Stimulated activated CD4-positive, alpha-beta T cell treated with anti-CD3 and anti-CD28 coated beads, TNF-alpha, amount 100 ng/mL, for 1 hour (primary cell): ENCODE measurements at regions not wholly inside any gene's neighbourhood (a gene's known extent, or its start where the extent isn't known, plus 50 kb on each side); places are given as distances from the start of the nearest gene placed in this dataset.
"Not testable (repeated sequence)": the region's sequence is repeated elsewhere in the genome, so short reads cannot be mapped to it uniquely, and the experiment has no call there.

Source experiments
- DNase-seq, 3 donors: peaks; one replicate each; pipeline ENCODE4 v3.0.0-alpha.2; 2020; ENCODE audit warnings: low read depth in 3 of 3, low spot score in 1 of 3

- DNase-seq = no peak
These were observed 128.9 kb downstream of the TMEM200A start for GRCh38 chr6:130494729-130495128.

GRCh38 chr6:130500693-130501092 is 134.9 kb downstream of the TMEM200A start:
- no peak for DNase-seq

GRCh38 chr6:130503146-130503545 is 137.3 kb downstream of the TMEM200A start:
- no peak for DNase-seq

- DNase-seq = no peak
These were observed 140.2 kb downstream of the TMEM200A start for GRCh38 chr6:130505808-130506598.

- DNase-seq = not testable (repeated sequence)
These were observed 141.3 kb downstream of the TMEM200A start for GRCh38 chr6:130507005-130507665.

DNA sequence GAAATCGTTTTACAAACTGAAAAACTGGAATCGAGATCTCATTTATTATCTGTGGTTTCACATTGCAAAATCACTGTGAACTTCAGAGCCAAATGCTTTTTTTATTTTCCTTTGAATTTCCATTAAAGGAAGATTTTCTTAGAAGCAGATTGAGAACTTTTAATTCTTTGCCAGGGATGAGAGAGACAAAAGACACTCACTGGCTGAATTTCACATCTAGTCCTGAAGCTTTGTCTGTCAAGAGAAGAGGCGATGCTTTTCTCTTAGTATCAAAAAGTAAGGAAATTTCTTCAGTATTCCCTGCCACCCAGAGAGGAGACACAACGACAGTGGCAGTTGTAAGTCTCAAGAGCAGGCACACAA is 141.8 kb downstream of the TMEM200A start:
- DNase-seq = no peak

- DNase-seq = peak in 1 of 3 donors; percentile 32
These were observed 148.0 kb downstream of the TMEM200A start for GRCh38 chr6:130513770-130514169.

GRCh38 chr6:130514712-130515111 is 148.9 kb downstream of the TMEM200A start:
- DNase-seq = no peak

- DNase-seq = no peak
These were observed 149.5 kb downstream of the TMEM200A start for GRCh38 chr6:130515306-130515705.

GRCh38 chr6:130516604-130517003 is 150.8 kb downstream of the TMEM200A start:
- DNase-seq = no peak

DNA sequence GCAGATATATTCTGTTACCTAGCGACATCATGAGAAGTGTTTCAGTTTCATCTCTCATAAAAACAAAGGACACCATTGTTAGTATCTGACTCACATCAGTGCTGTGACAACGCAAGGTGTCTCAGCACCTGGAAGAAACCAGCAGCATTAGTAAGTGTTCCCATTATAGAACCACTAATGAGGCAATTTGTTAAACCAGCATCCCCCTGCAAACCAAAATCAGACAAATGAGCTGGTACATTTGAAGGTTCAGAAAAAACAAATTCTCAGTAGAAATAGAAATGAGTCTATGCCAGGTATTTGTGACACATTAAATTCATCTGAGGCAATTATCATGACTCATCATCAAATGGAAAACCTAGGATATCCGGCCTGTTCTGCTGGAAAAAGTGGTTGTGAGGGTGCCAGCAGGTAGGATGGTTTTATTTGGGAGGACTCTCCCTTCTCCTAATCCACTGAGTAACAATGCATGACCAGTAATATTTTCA is 151.7 kb downstream of the TMEM200A start:
- no peak for DNase-seq

GRCh38 chr6:130518588-130518987 is 152.8 kb downstream of the TMEM200A start:
- DNase-seq = no peak

DNA sequence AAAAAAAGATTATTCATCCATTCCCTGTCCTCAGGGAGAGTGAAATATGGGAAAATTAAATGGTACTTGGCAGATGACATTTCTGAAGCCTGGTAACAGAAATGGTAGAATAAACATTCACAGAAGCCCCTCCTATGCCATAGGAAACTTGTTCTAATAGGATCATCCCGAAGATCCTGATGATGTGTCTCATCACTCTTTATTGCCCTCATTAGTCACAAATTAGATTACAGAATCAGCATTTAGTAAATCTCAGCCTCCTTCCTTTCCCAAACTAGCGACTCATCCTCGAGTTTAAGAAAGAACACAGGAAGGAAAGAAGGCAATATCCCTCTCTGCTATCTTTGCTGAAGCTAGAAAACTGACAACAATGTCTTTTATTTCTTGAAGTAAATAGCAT is 154.4 kb downstream of the TMEM200A start:
- DNase-seq = no peak

- DNase-seq = no peak
These were observed 155.0 kb downstream of the TMEM200A start for GRCh38 chr6:130520801-130521200.

DNA sequence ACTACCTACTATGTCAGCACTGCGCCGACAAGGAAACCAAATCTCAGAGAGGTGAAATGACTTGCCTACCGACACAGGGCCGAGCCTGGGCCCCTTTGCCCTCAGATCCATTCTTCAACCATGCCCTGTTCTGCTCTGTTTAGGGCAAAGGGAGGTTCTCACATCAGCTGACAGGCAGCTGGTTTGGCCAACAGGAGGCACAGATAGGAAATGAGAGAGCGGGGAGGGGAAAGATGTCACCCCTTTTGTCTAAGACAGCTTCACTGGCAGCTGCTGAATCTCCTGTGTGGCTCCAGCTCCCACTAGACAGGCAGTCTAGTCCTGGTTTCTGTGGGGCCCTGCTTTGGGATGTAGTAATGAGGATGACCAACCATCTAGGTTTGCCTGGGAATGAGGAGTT is 158.7 kb downstream of the TMEM200A start:
- DNase-seq = no peak

DNA sequence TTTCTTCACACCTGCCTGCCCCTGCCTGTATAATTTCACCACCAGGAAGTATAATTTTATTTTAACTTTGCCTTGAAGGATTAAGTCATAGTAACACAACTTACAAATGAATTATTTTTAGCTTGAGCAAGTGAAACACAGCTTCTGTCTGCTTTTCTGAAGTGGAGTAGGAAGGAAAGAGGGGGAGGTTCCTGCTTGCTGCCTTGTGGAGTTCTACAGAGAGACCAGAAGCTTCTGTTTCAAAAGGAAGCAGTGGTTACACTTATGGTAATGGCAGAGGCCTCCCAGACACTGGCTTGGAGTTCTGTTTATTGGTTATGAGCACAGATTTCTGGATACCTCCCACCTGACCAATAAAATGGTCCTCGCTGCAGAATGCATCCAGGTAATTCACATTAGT is 159.6 kb downstream of the TMEM200A start:
- DNase-seq = no peak

- no peak for DNase-seq
These were observed 160.6 kb downstream of the TMEM200A start for GRCh38 chr6:130526466-130526865.

DNA sequence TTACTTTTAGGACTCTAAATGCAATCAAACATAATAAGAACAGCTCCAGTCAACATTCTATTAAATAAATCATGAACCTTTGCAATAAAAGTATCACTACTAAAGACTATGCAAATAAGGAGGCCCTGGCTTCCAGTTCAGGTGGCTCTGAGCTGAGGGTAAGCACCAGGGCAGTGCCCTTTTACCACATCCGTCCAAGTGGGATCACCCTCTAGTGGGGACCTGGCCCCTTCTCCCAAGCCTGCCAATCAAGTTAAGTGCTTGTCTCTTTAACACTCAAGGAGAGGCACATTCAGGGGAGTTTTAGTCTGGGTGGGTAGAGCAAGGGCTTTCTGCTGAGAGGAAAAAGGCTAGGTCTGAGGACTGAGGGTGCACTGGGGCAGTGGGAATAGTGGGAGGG is 161.4 kb downstream of the TMEM200A start:
- DNase-seq = no peak

DNA sequence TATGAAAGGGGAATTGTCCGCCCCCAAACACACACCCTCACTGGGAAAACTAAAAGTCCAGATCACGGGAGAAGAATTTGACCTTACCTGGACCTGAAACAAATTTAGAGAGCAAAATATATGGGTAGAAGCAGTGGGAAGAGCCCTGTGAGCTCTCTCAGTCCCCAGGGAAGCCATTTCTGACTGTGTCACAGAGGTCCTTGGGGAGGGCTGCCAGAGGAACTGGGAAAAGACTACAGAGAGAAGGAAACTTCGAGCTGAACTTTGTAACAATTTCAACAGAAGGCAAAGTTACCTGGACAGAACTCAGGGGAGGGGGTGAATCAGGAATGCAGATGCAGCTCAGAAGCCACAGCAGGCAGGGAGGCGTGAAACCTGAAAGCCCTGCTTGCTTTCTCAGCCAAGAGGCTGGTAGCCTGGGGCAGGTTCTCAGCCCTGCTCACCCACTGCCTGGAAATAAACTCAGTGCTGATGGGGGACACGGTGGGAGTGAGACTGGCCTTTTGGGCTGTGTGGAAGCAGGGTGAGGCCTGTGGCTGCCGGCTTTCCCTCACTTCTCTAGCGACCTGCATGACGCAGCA is 163.8 kb downstream of the TMEM200A start:
- DNase-seq = no peak

DNA sequence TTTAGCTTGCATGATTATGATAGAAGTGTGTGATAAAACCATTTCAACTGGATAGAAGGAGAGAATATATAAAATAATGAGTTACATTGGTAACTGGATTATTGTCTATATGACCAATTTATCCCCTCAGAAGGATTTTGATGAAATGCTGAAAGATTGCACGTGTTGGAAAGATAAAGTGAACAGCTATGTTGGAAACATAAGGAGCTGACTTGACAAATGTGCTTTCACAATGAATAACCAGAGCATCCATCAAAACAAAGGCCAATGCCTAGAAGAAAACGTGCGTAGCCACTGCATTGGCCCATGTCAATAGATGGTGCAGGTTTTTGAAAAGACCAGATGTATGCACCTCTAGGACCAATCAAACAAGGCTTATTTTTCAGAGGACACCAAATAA is 168.8 kb downstream of the TMEM200A start:
- DNase-seq = no peak

- no peak for DNase-seq
These were observed 169.4 kb downstream of the TMEM200A start for GRCh38 chr6:130535242-130535641.

- no peak for DNase-seq
These were observed 171.6 kb downstream of the TMEM200A start for GRCh38 chr6:130537447-130537846.
